Ovary (tissue), 7 donors: ENCODE measurements at regions not wholly inside any gene's neighbourhood (a gene's known extent, or its start where the extent isn't known, plus 50 kb on each side); places are given as distances from the start of the nearest gene placed in this dataset.

ENCODE experiments used
- DNase-seq, 5 donors: peaks; one replicate each; pipeline ENCODE4 v3.0.0-alpha.2; 2019 to 2020
- H3K27ac ChIP-seq, 2 donors: fragments of 200-600 bp; one replicate each; pipeline versions ENCODE4 v1.5.1 to v1.8.0; 2019 to 2022
- H3K27me3 ChIP-seq: fragments of 200-600 bp; one replicate; pipeline ENCODE4 v1.8.0; 2022
- H3K36me3 ChIP-seq: fragments of 200-600 bp; sonication (generic); one replicate; pipeline ENCODE4 v1.5.1; 2019
- H3K4me1 ChIP-seq: one replicate; pipeline ENCODE4 v1.8.1; 2013; ENCODE audit warnings: mild to moderate bottlenecking, moderate library complexity; ENCODE audit not compliant: insufficient read depth
- H3K4me3 ChIP-seq: fragments of 200-600 bp; sonication (generic); one replicate; pipeline ENCODE4 v1.5.1; 2017
- H3K9me3 ChIP-seq, 2 donors: fragments of 200-600 bp in 1 of 2; sonication (generic) in 1 of 2; one replicate each; pipeline versions ENCODE4 v1.5.1 to v1.8.1; 2013 to 2019; ENCODE audit warnings: mild to moderate bottlenecking in 1 of 2, moderate library complexity in 1 of 2
- CTCF ChIP-seq, 3 donors: fragments of 450-650 bp in 2 of 3; fragments of 200-600 bp in 1 of 3; IDR thresholded peaks; one replicate each; pipeline versions ENCODE4 v1.5.1 to v1.8.0; 2016 to 2022; ENCODE audit warnings: antibody characterized with exemption in 3 of 3, mild to moderate bottlenecking in 1 of 3
- EP300 ChIP-seq: sonication (generic); formaldehyde crosslinking; IDR thresholded peaks from one replicate; pipeline ENCODE4 v1.6.1; 2017; ENCODE audit warnings: antibody characterized with exemption
- POLR2A ChIP-seq: fragments of 450-650 bp; IDR thresholded peaks from one replicate; pipeline ENCODE4 v1.6.1; 2017; ENCODE audit warnings: antibody characterized with exemption, mild to moderate bottlenecking, moderate library complexity
- WGBS, 3 donors: extraction: QIAGEN DNeasy Blood & Tissue Kit in 1 of 3; methylation state at CpG; one replicate each; pipeline versions ENCODE4 v1.1.5 to v1.1.7; 2013 to 2017; 5-methylcytosine and 5-hydroxymethylcytosine counted together
- intact Hi-C, 4 donors: fragments of 100-400 bp; cut with DNase I; formaldehyde crosslinking; loops; one replicate each; pipeline versions ENCODE4 v1.11.0 to v1.15.1; 2022 to 2023
- donor health status: DM: no; HTN: no; CAD: no; lungs with moderate emphysema.
- donor health status: DM: no; HTN: no; CAD: no.
- donor health status: Bipolar disorder and iron deficiency.
- donor health status: DM: no; HTN: no; CAD: no.
- donor health status: DM: yes; HTN: yes; CAD: no.

DNA sequence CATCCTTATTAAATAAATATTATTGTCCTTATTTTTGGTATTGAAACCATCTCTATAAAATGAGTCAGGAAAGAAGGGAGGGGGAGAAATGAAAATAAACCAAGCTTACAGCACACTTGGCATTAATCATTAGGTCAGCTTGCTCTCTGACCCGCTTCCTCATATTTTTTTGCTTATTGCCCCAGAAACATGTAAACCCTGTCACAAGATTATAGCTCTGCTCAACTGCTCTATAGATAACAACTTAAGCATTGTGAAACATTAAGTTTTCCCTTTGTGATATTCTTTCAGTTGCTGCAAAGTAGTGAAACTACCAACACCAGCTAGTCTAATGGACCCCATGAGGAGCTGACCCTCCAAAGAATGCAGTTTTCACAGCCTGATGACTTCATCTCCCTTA, 819.5 kb downstream of the SLC16A7 start:
- TF ChIP-seq POLR2A (no peak), EP300 (no peak), CTCF (IDR thresholded peaks at IDR 0.05) (no peak)
- H3K27ac ChIP-seq: no peak overlapping the region
- no peaks in the 10 kb centered on the region for H3K9me3 ChIP-seq
- H3K4me3 ChIP-seq: no peak overlapping the region
- no peaks in the 10 kb centered on the region for H3K36me3 ChIP-seq
- no peaks in the 10 kb centered on the region for H3K4me1 ChIP-seq
- intact Hi-C loops: no loop called here
- no peaks in the 10 kb centered on the region for H3K27me3 ChIP-seq
- WGBS, 3 donors: 82 to 91% (median 88%) methylated on average over 1 of the region's 1 CpG
- no peak for DNase-seq

GRCh38 chr12:60419986-60420385, 824.2 kb downstream of the SLC16A7 start:
- Histone ChIP-seq H3K9me3 (no peaks in the 10 kb centered on the region), H3K27me3 (no peaks in the 10 kb centered on the region), H3K4me1 (no peaks in the 10 kb centered on the region), H3K4me3 (no peak overlapping the region), H3K27ac (no peak overlapping the region), H3K36me3 (no peaks in the 10 kb centered on the region)
- no peak for DNase-seq
- 69 to 76% (median 70%) methylated on average over 2 of the region's 2 CpGs for WGBS, 3 donors
- intact Hi-C loops: no loop called here
- no peak for TF ChIP-seq CTCF (IDR thresholded peaks at IDR 0.05)
- TF ChIP-seq EP300: no peak
- TF ChIP-seq POLR2A: no peak

- TF ChIP-seq POLR2A: no peak
- TF ChIP-seq EP300: no peak
- no peak for TF ChIP-seq CTCF (IDR thresholded peaks at IDR 0.05)
- WGBS, 3 donors: 93 to 100% (median 97%) methylated on average over 1 of the region's 1 CpG
- intact Hi-C loops: no loop called here
Observed at GRCh38 chr12:60421741-60422140, 825.9 kb downstream of the SLC16A7 start.

DNA sequence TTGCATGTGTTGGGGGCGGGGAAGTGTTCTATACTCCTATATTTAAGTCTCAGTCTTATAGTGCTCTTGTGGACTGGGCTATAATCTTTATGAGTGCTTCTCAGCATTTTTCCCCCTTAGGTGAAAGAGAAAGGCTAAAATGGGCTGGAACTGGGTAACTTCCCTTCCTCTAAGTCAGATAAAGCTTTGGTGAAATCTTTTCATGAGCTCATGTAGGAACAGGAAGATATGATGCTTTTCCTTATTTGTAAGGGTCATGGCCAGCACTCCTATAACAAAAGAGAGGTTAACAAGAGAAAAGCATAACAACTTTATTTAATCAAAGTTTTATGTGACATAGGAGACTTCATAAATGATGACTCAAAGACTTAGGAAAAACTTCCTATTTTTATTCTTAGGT, 841.5 kb downstream of the SLC16A7 start:
- no peaks in the 10 kb centered on the region for H3K27me3 ChIP-seq
- 81 to 89% (median 85%) methylated on average over 1 of the region's 1 CpG for WGBS, 3 donors
- DNase-seq: no peak
- no peak overlapping the region for H3K4me3 ChIP-seq
- H3K4me1 ChIP-seq: no peaks in the 10 kb centered on the region
- no peaks in the 10 kb centered on the region for H3K9me3 ChIP-seq
- TF ChIP-seq EP300 (no peak), POLR2A (no peak), CTCF (IDR thresholded peaks at IDR 0.05) (no peak)
- H3K36me3 ChIP-seq: no peaks in the 10 kb centered on the region
- H3K27ac ChIP-seq: no peak overlapping the region
- intact Hi-C loops: no loop called here

More at GRCh38 chr12:60421741-60422140, 825.9 kb downstream of the SLC16A7 start:
- no peaks in the 10 kb centered on the region for H3K4me1 ChIP-seq
- H3K36me3 ChIP-seq: no peaks in the 10 kb centered on the region
- no peak overlapping the region for H3K27ac ChIP-seq
- DNase-seq: no peak
- H3K27me3 ChIP-seq: no peaks in the 10 kb centered on the region
- no peak overlapping the region for H3K4me3 ChIP-seq
- no peaks in the 10 kb centered on the region for H3K9me3 ChIP-seq

DNA sequence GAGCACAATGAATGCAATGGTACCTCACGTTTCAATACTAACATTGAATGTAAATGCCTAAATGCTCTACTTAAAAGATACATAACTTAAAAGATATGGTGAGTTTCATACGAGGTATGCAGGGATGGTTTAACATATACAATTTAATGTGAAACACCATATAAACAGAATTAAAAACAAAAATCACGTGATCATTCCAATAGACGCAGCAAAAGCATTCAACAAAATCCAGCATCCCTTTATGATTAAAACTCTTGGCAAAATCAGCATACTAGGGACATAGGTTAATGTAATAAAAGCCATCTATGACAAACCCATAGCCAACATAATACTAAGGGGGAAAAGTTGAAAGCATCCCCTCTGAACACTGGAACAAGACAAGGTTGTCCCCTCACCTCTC, 845.7 kb downstream of the SLC16A7 start:
- Histone ChIP-seq H3K27ac (no peak overlapping the region), H3K4me3 (no peak overlapping the region), H3K36me3 (no peaks in the 10 kb centered on the region), H3K9me3 (no peaks in the 10 kb centered on the region), H3K4me1 (no peaks in the 10 kb centered on the region), H3K27me3 (no peaks in the 10 kb centered on the region)
- DNase-seq: no peak
- no peak for TF ChIP-seq POLR2A
- no peak for TF ChIP-seq CTCF (IDR thresholded peaks at IDR 0.05)
- no peak for TF ChIP-seq EP300
- 68 to 81% (median 76%) methylated on average over 4 of the region's 4 CpGs for WGBS, 3 donors
- intact Hi-C loops: no loop called here
